Keratinocyte (primary cell): ENCODE measurements at regions not wholly inside any gene's neighbourhood (a gene's known extent, or its start where the extent isn't known, plus 50 kb on each side); places are given as distances from the start of the nearest gene placed in this dataset.
"Not testable (repeated sequence)": the region's sequence is repeated elsewhere in the genome, so short reads cannot be mapped to it uniquely, and the experiment has no call there.

Source experiments
- DNase-seq: peaks from one replicate; pipeline ENCODE4 v3.0.0-alpha.2; 2011; ENCODE audit warnings: low read depth, missing footprints, low spot score
- FAIRE-seq: peaks from 2 replicates; lab custom pipeline; 2011; peaks lifted over from hg19 to GRCh38; lab: Jason Lieb, UNC
- H2AFZ ChIP-seq: 2 replicates; pipeline ENCODE4 v1.6.0; 2012; ENCODE audit warnings: low read length, control low read depth, inconsistent platforms; ENCODE audit not compliant: control insufficient read depth
- H3K27ac ChIP-seq: 2 replicates; pipeline ENCODE4 v1.5.1; 2011; ENCODE audit warnings: low read length; ENCODE audit not compliant: control insufficient read depth, insufficient read depth
- H3K27me3 ChIP-seq: 3 replicates; pipeline ENCODE4 v1.6.0; 2011; ENCODE audit warnings: low read length; ENCODE audit not compliant: control insufficient read depth, insufficient read depth; ENCODE audit errors: extremely low read depth
- H3K36me3 ChIP-seq, 2 experiments: 2 replicates in 1 of 2; 3 replicates in 1 of 2; pipeline ENCODE4 v1.5.1; 2011; ENCODE audit warnings: low read length in 2 of 2, mild to moderate bottlenecking in 1 of 2; ENCODE audit not compliant: control insufficient read depth in 2 of 2, insufficient read depth in 2 of 2; ENCODE audit errors: extremely low read depth in 1 of 2
- H3K4me1 ChIP-seq: 3 replicates; pipeline ENCODE4 v1.5.1; 2011; ENCODE audit warnings: low read length; ENCODE audit not compliant: control insufficient read depth, insufficient read depth; ENCODE audit errors: extremely low read depth
- H3K4me2 ChIP-seq: 3 replicates; pipeline ENCODE4 v1.6.0; 2011; ENCODE audit warnings: low read depth, low read length; ENCODE audit not compliant: control insufficient read depth, insufficient read depth; ENCODE audit errors: extremely low read depth
- H3K4me3 ChIP-seq, 3 experiments: fragments of 200-600 bp in 1 of 3; sonication (generic) in 1 of 3; 2 replicates in 2 of 3; 3 replicates in 1 of 3; pipeline ENCODE4 v1.5.1; 2011 to 2016; ENCODE audit warnings: low read length in 3 of 3, mild to moderate bottlenecking in 3 of 3, control low read depth in 2 of 3, inconsistent platforms in 1 of 3, low read depth in 1 of 3, mixed read lengths in 1 of 3, mixed run types in 1 of 3, moderate library complexity in 1 of 3; ENCODE audit not compliant: control insufficient read depth in 2 of 3, insufficient read depth in 2 of 3; ENCODE audit errors: extremely low read depth in 1 of 3
- H3K79me2 ChIP-seq: 2 replicates; pipeline ENCODE4 v1.6.0; 2012; ENCODE audit warnings: low read length; ENCODE audit not compliant: control insufficient read depth, insufficient read depth
- H3K9ac ChIP-seq: 3 replicates; pipeline ENCODE4 v1.6.0; 2011; ENCODE audit warnings: low read length; ENCODE audit not compliant: control insufficient read depth, insufficient read depth; ENCODE audit errors: extremely low read depth
- H3K9me1 ChIP-seq: 3 replicates; pipeline ENCODE4 v1.6.0; 2011; ENCODE audit warnings: low read length; ENCODE audit not compliant: control insufficient read depth, insufficient read depth; ENCODE audit errors: extremely low read depth
- H3K9me3 ChIP-seq: 2 replicates; pipeline ENCODE4 v1.5.1; 2012; ENCODE audit warnings: low read depth, low read length; ENCODE audit not compliant: control insufficient read depth
- H4K20me1 ChIP-seq: 3 replicates; pipeline ENCODE4 v1.6.0; 2011; ENCODE audit warnings: low read length; ENCODE audit not compliant: control insufficient read depth, insufficient read depth; ENCODE audit errors: extremely low read depth
- EZH2 ChIP-seq: IDR thresholded peaks from one replicate; pipeline ENCODE4 v1.6.1; 2012; ENCODE audit warnings: inconsistent platforms, mild to moderate bottlenecking, low read length, moderate library complexity
- dilution Hi-C: fragments of 300-500 bp; cut with MboI; formaldehyde crosslinking; loops from one replicate; pipeline ENCODE4 v1.7.0; 2020; ENCODE audit warnings: low sequenced_read_pairs; ENCODE audit not compliant: extremely low pct_ligation_motif_present
- TF ChIP-seq, protein P1 (sequence below), 3 experiments: IDR thresholded peaks in 1 of 3; conservative IDR thresholded peaks in 1 of 3; optimal IDR thresholded peaks in 1 of 3; 2 replicates in 2 of 3; 3 replicates in 1 of 3; pipeline versions ENCODE3 to v1.5.1; 2011; ENCODE audit warnings: low read length in 3 of 3, mild to moderate bottlenecking in 3 of 3, moderate library complexity in 2 of 3, control low read depth in 1 of 3, inconsistent platforms in 1 of 3; ENCODE audit not compliant: insufficient read depth in 2 of 3; ENCODE audit errors: extremely low read depth in 1 of 3

DNA sequence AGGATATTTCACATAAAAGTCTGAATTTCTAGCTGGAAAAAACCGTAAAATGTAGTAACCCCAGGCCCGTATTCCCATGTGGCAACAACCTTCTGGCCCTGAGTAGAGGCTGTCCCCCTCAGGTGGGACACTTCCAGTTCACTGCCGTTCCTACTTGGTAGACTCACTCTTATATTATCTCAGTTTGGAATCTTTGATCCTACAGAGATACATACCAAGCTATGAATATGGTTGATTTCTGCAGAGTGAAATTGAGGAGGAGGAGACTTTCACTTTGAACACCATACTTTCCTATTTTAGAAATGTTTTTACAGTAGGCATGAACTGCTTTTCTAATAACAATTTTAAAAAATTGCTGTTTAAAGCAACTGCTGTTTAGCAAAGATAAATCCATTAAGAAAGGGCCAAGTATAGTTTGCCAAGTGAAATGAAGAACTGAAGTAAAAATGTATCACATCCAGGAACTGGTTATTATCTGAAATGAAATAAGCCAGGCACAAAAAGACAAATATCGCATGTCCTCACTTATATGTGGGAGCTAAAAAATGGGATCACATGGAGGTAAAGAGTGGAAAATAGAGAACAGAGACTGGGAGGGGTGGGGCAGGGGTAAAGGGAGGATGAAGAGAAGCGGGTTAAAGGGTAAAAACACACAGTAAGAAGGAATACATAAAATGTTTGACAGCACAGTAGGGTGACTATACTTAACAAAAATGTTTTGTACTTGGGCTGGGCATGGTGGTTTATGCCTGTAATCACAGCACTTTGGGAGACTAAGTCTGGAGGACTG is 92.8 kb upstream of the METAP2 start:
- no peak overlapping the region for H3K4me2 ChIP-seq
- no peak for FAIRE-seq
- no peak overlapping the region for H3K27ac ChIP-seq

DNA sequence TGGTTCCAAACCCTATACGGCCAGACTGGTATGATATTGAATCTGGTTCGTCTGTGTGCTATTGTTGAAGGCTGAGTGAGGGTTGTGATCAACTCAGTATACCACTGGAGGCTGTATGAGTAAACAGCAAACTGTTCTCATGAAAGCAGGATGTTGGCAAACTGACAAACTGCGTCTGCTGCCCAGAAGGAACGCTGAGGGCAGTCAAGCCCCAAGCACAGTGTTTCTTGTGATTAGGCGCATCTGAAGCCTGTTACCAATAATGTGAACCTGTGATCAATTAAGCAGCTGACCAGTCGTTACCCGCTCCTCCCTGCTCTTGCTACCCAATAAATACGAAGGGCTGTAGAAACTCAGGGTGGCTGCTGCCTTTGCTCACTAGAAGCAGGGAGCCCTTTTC is 90.0 kb upstream of the METAP2 start:
- dilution Hi-C loops, H2AFZ ChIP-seq: not testable (repeated sequence)

More for the DNA sequence above, 92.8 kb upstream of the METAP2 start:
- dilution Hi-C loops = no loop called here
- Histone ChIP-seq H4K20me1 (no peaks in the 10 kb centered on the region), H3K79me2 (no peaks in the 10 kb centered on the region), H3K27me3 (no peaks in the 10 kb centered on the region), H3K9ac (no peak overlapping the region), H3K9me1 (no peaks in the 10 kb centered on the region), H3K36me3 (no peaks in the 10 kb centered on the region), H3K4me1 (no peaks in the 10 kb centered on the region), H2AFZ (no peak overlapping the region), H3K4me3 (no peak overlapping the region), H3K9me3 (no peaks in the 10 kb centered on the region)
- no peak for TF ChIP-seq EZH2
- TF ChIP-seq, protein P1, sequence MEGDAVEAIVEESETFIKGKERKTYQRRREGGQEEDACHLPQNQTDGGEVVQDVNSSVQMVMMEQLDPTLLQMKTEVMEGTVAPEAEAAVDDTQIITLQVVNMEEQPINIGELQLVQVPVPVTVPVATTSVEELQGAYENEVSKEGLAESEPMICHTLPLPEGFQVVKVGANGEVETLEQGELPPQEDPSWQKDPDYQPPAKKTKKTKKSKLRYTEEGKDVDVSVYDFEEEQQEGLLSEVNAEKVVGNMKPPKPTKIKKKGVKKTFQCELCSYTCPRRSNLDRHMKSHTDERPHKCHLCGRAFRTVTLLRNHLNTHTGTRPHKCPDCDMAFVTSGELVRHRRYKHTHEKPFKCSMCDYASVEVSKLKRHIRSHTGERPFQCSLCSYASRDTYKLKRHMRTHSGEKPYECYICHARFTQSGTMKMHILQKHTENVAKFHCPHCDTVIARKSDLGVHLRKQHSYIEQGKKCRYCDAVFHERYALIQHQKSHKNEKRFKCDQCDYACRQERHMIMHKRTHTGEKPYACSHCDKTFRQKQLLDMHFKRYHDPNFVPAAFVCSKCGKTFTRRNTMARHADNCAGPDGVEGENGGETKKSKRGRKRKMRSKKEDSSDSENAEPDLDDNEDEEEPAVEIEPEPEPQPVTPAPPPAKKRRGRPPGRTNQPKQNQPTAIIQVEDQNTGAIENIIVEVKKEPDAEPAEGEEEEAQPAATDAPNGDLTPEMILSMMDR (optimal IDR thresholded peaks at IDR 0.05 in 1 of 3, IDR thresholded peaks at IDR 0.05 in 1 of 3, conservative IDR thresholded peaks at IDR 0.05 in 1 of 3; ENCODE audit: extremely low read depth in 1 of 3, insufficient read depth in 2 of 3, low read length in 3 of 3) = no peak
- DNase-seq = no peak

More for the DNA sequence above, 90.0 kb upstream of the METAP2 start:
- H3K36me3 ChIP-seq, DNase-seq, H3K9me1 ChIP-seq, H3K4me2 ChIP-seq, H3K4me1 ChIP-seq, H3K4me3 ChIP-seq, H3K27me3 ChIP-seq, H4K20me1 ChIP-seq, H3K9me3 ChIP-seq, FAIRE-seq, H3K27ac ChIP-seq, H3K9ac ChIP-seq, H3K79me2 ChIP-seq: not testable (repeated sequence)
- TF ChIP-seq, protein P1 (optimal IDR thresholded peaks at IDR 0.05 in 1 of 3, IDR thresholded peaks at IDR 0.05 in 1 of 3, conservative IDR thresholded peaks at IDR 0.05 in 1 of 3; ENCODE audit: extremely low read depth in 1 of 3, insufficient read depth in 2 of 3, low read length in 3 of 3) = peak in 1 of 3 experiments; percentile 9
